OCI-LY7 (cell line): ENCODE measurements at regions not wholly inside any gene's neighbourhood (a gene's known extent, or its start where the extent isn't known, plus 50 kb on each side); places are given as distances from the start of the nearest gene placed in this dataset.

Source experiments
- BruUV-seq: library from RNA; stranded (reverse); fragments of 400-500 nt; replicated peaks from 2 replicates; lab custom pipeline; 2021; lab: Mats Ljungman, UMichigan
- CTCF ChIA-PET: fragments of 300-600 bp; sonication (Branson Sonifier 250); formaldehyde crosslinking; loops from one replicate; lab custom pipeline; 2022; ENCODE audit warnings: antibody characterized with exemption; ENCODE audit not compliant: unreplicated experiment; lab: Charles Lee
- POLR2A ChIA-PET: fragments of 300-600 bp; sonication (Branson Sonifier 250); formaldehyde crosslinking; loops from one replicate; lab custom pipeline; 2022; ENCODE audit warnings: antibody characterized with exemption; lab: Charles Lee
- DNase-seq: peaks from one replicate; pipeline ENCODE4 v3.0.0-alpha.2; 2015; ENCODE audit warnings: low spot score
- H2AFZ ChIP-seq: fragments of 200-600 bp; sonication (generic), shearing (Covaris generic); 2 replicates; pipeline ENCODE4 v1.6.1; 2014; ENCODE audit warnings: mild to moderate bottlenecking, antibody characterized with exemption, low read length, moderate library complexity
- H3K27ac ChIP-seq: fragments of 200-600 bp; sonication (generic); 2 replicates; pipeline ENCODE4 v1.5.1; 2014; ENCODE audit warnings: mixed run types, low read depth, mild to moderate bottlenecking, moderate library complexity, low read length, inconsistent platforms; ENCODE audit not compliant: poor library complexity, severe bottlenecking
- H3K36me3 ChIP-seq: fragments of 200-600 bp; sonication (generic); 2 replicates; pipeline ENCODE4 v1.6.1; 2014; ENCODE audit warnings: mild to moderate bottlenecking, antibody characterized with exemption, low read length, moderate library complexity, mixed read lengths; ENCODE audit not compliant: insufficient read depth
- H3K4me1 ChIP-seq: fragments of 200-600 bp; sonication (generic); 2 replicates; pipeline ENCODE4 v1.5.1; 2014; ENCODE audit warnings: mild to moderate bottlenecking, low read length; ENCODE audit not compliant: insufficient read depth, poor library complexity, severe bottlenecking
- H3K4me2 ChIP-seq: fragments of 200-600 bp; sonication (generic); 2 replicates; pipeline ENCODE4 v1.6.1; 2014; ENCODE audit warnings: mild to moderate bottlenecking, low read length
- H3K4me3 ChIP-seq: fragments of 200-600 bp; sonication (generic); 2 replicates; pipeline ENCODE4 v1.5.1; 2014; ENCODE audit warnings: mild to moderate bottlenecking, low read depth, low read length; ENCODE audit not compliant: poor library complexity, severe bottlenecking
- H3K79me2 ChIP-seq: fragments of 200-600 bp; sonication (generic); 2 replicates; pipeline ENCODE4 v1.6.1; 2016; ENCODE audit warnings: low read depth, mild to moderate bottlenecking, low read length, moderate library complexity, mixed read lengths; ENCODE audit not compliant: insufficient read depth
- H3K9me2 ChIP-seq: fragments of 200-600 bp; sonication (generic); 2 replicates; pipeline ENCODE4 v1.6.1; 2016; ENCODE audit warnings: mild to moderate bottlenecking, low read length, mixed read lengths; ENCODE audit not compliant: insufficient read depth
- H3K9me3 ChIP-seq: fragments of 200-600 bp; sonication (generic); 2 replicates; pipeline ENCODE4 v1.6.1; 2014; ENCODE audit warnings: mild to moderate bottlenecking, mixed run types, low read length, mixed read lengths
- H4K20me1 ChIP-seq: fragments of 200-600 bp; sonication (generic); 2 replicates; pipeline ENCODE4 v1.6.1; 2014; ENCODE audit warnings: mild to moderate bottlenecking, antibody characterized with exemption, low read length, moderate library complexity, mixed read lengths; ENCODE audit not compliant: insufficient read depth
- EZH2phosphoT487 ChIP-seq: fragments of 200-600 bp; sonication (generic); IDR thresholded peaks from 2 replicates; pipeline ENCODE4 v1.6.1; 2018; ENCODE audit warnings: low read depth, borderline replicate concordance, mild to moderate bottlenecking, mixed run types, antibody characterized with exemption, low read length, moderate library complexity, mixed read lengths
- intact Hi-C: fragments of 100-400 bp; cut with micrococcal nuclease; formaldehyde crosslinking; loops from one replicate; pipeline ENCODE4 v1.10.0; 2022; ENCODE audit not compliant: unreplicated experiment
- TF ChIP-seq, protein P1 (sequence below): fragments of 200-600 bp; sonication (generic); conservative IDR thresholded peaks from 2 replicates; pipeline ENCODE4 v1.5.1; 2014; ENCODE audit warnings: mild to moderate bottlenecking, antibody characterized with exemption, low read length, moderate library complexity, mixed read lengths

DNA sequence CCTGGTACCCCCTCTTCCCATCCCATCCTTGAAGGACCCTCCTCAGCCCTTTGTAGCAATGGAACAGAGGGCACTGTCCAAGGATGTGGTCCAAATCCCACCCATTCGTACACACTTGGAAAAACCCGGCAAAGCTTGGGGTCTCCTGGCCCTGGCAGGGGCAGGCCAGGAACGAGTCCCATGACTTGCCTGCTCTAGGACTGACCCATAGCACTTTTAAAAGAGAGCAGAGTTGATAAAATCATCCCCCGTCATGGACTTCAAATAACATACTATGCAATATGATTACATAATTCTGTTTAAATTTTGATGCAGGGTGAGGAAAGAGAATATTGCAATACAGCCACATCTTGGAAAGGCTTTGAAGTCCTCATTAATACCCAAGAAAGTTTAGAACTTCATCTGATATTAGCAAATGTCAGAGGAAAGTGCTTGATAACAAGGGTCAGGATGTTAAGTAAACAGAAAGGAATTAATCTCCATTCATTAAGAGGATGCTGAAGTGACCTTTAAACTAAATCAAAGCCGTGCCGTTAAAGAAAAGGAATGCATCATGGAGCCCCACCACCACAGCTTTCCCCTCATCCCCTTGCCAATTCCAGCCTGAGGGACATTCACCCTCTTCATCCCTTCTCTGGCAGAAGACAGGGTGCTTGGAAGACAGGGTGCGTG is 60.7 kb upstream of the NXT1 start:
- H3K9me3 ChIP-seq = no peaks in the 10 kb centered on the region
- H3K9me2 ChIP-seq = no peaks in the 10 kb centered on the region
- H3K36me3 ChIP-seq = no peaks in the 10 kb centered on the region
- ChIA-PET CTCF (no interaction called here), POLR2A (no interaction called here)
- H3K79me2 ChIP-seq = no peaks in the 10 kb centered on the region
- no peaks in the 10 kb centered on the region for H3K4me1 ChIP-seq
- TF ChIP-seq, protein P1, sequence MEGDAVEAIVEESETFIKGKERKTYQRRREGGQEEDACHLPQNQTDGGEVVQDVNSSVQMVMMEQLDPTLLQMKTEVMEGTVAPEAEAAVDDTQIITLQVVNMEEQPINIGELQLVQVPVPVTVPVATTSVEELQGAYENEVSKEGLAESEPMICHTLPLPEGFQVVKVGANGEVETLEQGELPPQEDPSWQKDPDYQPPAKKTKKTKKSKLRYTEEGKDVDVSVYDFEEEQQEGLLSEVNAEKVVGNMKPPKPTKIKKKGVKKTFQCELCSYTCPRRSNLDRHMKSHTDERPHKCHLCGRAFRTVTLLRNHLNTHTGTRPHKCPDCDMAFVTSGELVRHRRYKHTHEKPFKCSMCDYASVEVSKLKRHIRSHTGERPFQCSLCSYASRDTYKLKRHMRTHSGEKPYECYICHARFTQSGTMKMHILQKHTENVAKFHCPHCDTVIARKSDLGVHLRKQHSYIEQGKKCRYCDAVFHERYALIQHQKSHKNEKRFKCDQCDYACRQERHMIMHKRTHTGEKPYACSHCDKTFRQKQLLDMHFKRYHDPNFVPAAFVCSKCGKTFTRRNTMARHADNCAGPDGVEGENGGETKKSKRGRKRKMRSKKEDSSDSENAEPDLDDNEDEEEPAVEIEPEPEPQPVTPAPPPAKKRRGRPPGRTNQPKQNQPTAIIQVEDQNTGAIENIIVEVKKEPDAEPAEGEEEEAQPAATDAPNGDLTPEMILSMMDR = no peak
- no peak for TF ChIP-seq EZH2phosphoT487
- no peak overlapping the region for H3K4me3 ChIP-seq
- H2AFZ ChIP-seq = no peak overlapping the region
- no peaks in the 10 kb centered on the region for H4K20me1 ChIP-seq
- no peak overlapping the region for H3K4me2 ChIP-seq
- intact Hi-C loops = no loop called here
- DNase-seq = no peak
- H3K27ac ChIP-seq = no peak overlapping the region
- BruUV-seq = no TSS peak

DNA sequence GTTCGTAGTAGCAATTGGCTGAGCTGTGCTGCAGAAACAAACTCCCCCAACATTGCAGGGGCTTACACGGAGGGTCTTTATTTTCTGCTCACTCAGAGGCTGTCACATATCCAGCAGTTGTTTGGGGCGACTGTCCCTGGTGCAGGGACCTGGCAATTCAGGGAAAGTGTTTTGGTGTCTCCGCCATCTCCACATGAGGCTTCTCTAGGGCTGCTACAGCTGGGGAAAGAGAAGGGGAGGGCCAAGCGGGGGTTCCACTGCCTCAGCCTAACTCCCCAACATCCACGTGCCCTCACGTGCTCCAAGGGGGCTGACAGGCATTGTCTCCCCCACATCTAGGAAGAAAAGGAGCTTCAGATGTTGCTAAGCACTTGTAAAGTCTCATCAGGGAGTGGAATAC is 61.3 kb upstream of the NXT1 start:
- CTCF ChIA-PET = no interaction called here
- Histone ChIP-seq H3K27ac (no peak overlapping the region), H3K9me3 (no peaks in the 10 kb centered on the region), H3K36me3 (no peaks in the 10 kb centered on the region), H4K20me1 (no peaks in the 10 kb centered on the region), H3K4me1 (no peaks in the 10 kb centered on the region), H2AFZ (no peak overlapping the region), H3K4me2 (no peak overlapping the region), H3K79me2 (no peaks in the 10 kb centered on the region), H3K4me3 (no peak overlapping the region), H3K9me2 (no peaks in the 10 kb centered on the region)
- TF ChIP-seq, protein P1 = no peak
- TF ChIP-seq EZH2phosphoT487 = no peak
- POLR2A ChIA-PET = no interaction called here
- DNase-seq = no peak
- intact Hi-C loops = no loop called here
- no TSS peak for BruUV-seq

DNA sequence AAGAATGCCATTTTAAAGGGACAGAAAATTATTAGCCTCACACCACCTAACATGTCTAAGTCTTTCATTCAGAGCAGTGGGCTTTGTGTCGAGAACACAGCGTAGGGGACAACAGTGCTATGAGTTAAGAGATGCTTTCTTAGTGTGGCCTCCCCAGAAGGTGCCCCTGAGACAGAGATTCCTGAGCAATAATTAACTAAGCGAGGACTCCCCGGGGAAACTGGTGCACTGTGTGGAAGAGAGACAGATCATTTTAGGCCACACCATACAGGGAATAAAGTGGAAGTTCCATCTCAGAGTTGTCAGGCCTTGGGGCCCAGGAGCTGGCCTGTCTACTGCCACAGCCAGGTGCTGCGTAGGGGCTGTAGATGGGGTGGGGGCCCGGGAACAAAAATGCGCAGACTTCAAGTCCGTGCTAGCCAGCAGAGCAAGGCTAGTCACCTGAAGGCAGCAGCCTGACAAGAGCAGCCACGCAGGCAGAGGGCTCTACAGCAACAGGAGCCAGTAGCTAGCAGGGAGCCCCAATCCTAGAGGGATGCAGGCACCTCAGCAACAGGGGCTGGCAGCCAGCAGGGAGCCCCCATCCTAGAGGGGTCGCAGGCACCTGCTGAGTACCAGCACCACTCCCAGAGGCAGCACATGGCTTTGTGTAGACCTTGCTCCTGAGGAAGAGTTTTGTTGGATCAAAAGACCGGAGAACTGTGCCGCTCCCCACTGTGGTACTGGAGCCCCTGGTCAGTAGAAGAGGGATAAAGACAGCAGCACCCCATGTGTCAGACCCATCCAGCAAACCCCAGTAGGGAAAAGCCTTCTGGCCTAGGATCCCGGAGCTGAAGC is 63.0 kb upstream of the NXT1 start:
- intact Hi-C loops = no loop called here
- H3K4me2 ChIP-seq = no peak overlapping the region
- no peak for TF ChIP-seq EZH2phosphoT487
- TF ChIP-seq, protein P1 = no peak
- H3K27ac ChIP-seq = no peak overlapping the region
- no peaks in the 10 kb centered on the region for H4K20me1 ChIP-seq
- no TSS peak for BruUV-seq
- no peak overlapping the region for H3K4me3 ChIP-seq
- no peaks in the 10 kb centered on the region for H3K9me2 ChIP-seq
- DNase-seq = no peak
- H3K9me3 ChIP-seq = no peaks in the 10 kb centered on the region
- H3K79me2 ChIP-seq = no peaks in the 10 kb centered on the region
- POLR2A ChIA-PET = no interaction called here
- no peaks in the 10 kb centered on the region for H3K4me1 ChIP-seq
- CTCF ChIA-PET = no interaction called here
- H2AFZ ChIP-seq = no peak overlapping the region
- H3K36me3 ChIP-seq = no peaks in the 10 kb centered on the region
